ENCODE measurements at regions not wholly inside any gene's neighbourhood (a gene's known extent, or its start where the extent isn't known, plus 50 kb on each side); places are given as distances from the start of the nearest gene placed in this dataset.

DNA sequence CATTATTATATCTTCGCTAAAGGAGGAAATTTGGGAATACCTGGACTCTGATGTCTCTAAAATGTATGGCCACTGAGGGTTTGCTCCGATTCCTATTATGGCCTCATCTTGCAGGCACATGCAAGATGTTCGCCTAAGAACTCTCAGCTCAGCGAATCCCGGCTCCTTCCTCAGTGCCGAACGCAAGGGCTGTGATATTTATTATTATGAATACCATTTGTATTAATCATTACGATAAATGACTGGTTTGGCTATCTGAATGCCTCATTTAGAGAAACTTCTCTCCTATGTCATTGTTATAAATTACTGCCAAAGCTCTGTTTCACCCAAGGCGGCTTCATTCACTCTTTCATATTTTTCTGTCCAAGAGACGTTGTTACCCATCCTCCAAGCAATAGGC lies 369.7 kb upstream of the TSHZ3 start:
- POLR2A ChIA-PET = no interaction called here
- Histone ChIP-seq H3K4me3 (no peak overlapping the region), H3K4me1 (no peaks in the 10 kb centered on the region), H3K9me3 (peaks cover 13% of the 10 kb centered on the region; the same call in 1 of the 3 replicates), H3K4me2 (no peak overlapping the region), H3K27ac (no peak overlapping the region)
- WGBS (ENCODE audit: missing lambda C conversion rate) = 26% methylated on average over 10 of the region's 10 CpGs
- CTCF ChIA-PET = no interaction called here
- ATAC-seq (no peak), DNase-seq (ENCODE audit: low read depth in 1 of 2, low spot score in 1 of 2) (no peak), FAIRE-seq (no peak)
- TF ChIP-seq NR3C1 (IDR thresholded peaks at IDR 0.05) = no peak
- TF ChIP-seq, protein P1, sequence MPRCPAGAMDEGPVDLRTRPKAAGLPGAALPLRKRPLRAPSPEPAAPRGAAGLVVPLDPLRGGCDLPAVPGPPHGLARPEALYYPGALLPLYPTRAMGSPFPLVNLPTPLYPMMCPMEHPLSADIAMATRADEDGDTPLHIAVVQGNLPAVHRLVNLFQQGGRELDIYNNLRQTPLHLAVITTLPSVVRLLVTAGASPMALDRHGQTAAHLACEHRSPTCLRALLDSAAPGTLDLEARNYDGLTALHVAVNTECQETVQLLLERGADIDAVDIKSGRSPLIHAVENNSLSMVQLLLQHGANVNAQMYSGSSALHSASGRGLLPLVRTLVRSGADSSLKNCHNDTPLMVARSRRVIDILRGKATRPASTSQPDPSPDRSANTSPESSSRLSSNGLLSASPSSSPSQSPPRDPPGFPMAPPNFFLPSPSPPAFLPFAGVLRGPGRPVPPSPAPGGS (IDR thresholded peaks at IDR 0.05) = no peak
- no peak for TF ChIP-seq EP300 (IDR thresholded peaks at IDR 0.05)
- TF ChIP-seq FOXS1 (CRISPR knock-in tag; IDR thresholded peaks at IDR 0.05) = no peak

- Histone ChIP-seq H3K4me1 (no peaks in the 10 kb centered on the region), H3K4me3 (no peak overlapping the region), H3K27ac (no peak overlapping the region), H3K4me2 (no peak overlapping the region), H3K9me3 (0 out of 3 replicates have a peak, but pooled peaks cover 5% of the 10 kb centered on the region)
- TF ChIP-seq SMC3 (IDR thresholded peaks at IDR 0.05) (no peak), JUN (IDR thresholded peaks at IDR 0.05) (no peak), HOXB5 (CRISPR knock-in tag; IDR thresholded peaks at IDR 0.05) (no peak), POLR2A (IDR thresholded peaks at IDR 0.05; ENCODE audit: low read length) (no peak), ELK1 (IDR thresholded peaks at IDR 0.05; ENCODE audit: low read depth, low read length) (no peak), TP53 (CRISPR knock-in tag; IDR thresholded peaks at IDR 0.05) (no peak), NR3C1 (IDR thresholded peaks at IDR 0.05) (no peak), KDM5A (IDR thresholded peaks at IDR 0.05) (no peak), HEYL (CRISPR knock-in tag; IDR thresholded peaks at IDR 0.05) (no peak), GATA3 (IDR thresholded peaks at IDR 0.05; ENCODE audit: borderline replicate concordance) (no peak)
- TF ChIP-seq, protein P2, sequence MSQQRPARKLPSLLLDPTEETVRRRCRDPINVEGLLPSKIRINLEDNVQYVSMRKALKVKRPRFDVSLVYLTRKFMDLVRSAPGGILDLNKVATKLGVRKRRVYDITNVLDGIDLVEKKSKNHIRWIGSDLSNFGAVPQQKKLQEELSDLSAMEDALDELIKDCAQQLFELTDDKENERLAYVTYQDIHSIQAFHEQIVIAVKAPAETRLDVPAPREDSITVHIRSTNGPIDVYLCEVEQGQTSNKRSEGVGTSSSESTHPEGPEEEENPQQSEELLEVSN (IDR thresholded peaks at IDR 0.05; ENCODE audit: borderline replicate concordance, low read depth) = no peak
- DNase-seq (ENCODE audit: low read depth in 1 of 2, low spot score in 1 of 2) = no peak
- peak; percentile 90 for FAIRE-seq
- ATAC-seq = no peak
- ChIA-PET CTCF (interaction anchor here (0.8 kb wide), 1 partner anchor 502 kb away, joined by 3 read pairs; no protein-coding TSS in a partner anchor), POLR2A (no interaction called here)
- WGBS (ENCODE audit: missing lambda C conversion rate) = 0% methylated on average over 1 of the region's 1 CpG
These were observed 373.9 kb upstream of the TSHZ3 start for GRCh38 chr19:31723101-31723500.

- FAIRE-seq (no peak), DNase-seq (ENCODE audit: low read depth in 1 of 2, low spot score in 1 of 2) (no peak), ATAC-seq (no peak)
- POLR2A ChIA-PET = no interaction called here
- CTCF ChIA-PET = no interaction called here
- WGBS (ENCODE audit: missing lambda C conversion rate) = 10% methylated on average over 3 of the region's 3 CpGs
- Histone ChIP-seq H3K4me3 (no peak overlapping the region), H3K4me1 (no peaks in the 10 kb centered on the region), H3K4me2 (no peak overlapping the region), H3K9me3 (0 out of 3 replicates have a peak, but pooled peaks cover 2% of the 10 kb centered on the region), H3K27ac (no peak overlapping the region)
- no peak for TF ChIP-seq EHMT2 (IDR thresholded peaks at IDR 0.05; ENCODE audit: low read depth)
- no peak for TF ChIP-seq ATOH8 (CRISPR knock-in tag; IDR thresholded peaks at IDR 0.05; ENCODE audit: low read depth)
- TF ChIP-seq MYC (IDR thresholded peaks at IDR 0.05; ENCODE audit: borderline replicate concordance, low read length) = no peak
- TF ChIP-seq, protein P1 (IDR thresholded peaks at IDR 0.05) = no peak
- TF ChIP-seq, protein P3, sequence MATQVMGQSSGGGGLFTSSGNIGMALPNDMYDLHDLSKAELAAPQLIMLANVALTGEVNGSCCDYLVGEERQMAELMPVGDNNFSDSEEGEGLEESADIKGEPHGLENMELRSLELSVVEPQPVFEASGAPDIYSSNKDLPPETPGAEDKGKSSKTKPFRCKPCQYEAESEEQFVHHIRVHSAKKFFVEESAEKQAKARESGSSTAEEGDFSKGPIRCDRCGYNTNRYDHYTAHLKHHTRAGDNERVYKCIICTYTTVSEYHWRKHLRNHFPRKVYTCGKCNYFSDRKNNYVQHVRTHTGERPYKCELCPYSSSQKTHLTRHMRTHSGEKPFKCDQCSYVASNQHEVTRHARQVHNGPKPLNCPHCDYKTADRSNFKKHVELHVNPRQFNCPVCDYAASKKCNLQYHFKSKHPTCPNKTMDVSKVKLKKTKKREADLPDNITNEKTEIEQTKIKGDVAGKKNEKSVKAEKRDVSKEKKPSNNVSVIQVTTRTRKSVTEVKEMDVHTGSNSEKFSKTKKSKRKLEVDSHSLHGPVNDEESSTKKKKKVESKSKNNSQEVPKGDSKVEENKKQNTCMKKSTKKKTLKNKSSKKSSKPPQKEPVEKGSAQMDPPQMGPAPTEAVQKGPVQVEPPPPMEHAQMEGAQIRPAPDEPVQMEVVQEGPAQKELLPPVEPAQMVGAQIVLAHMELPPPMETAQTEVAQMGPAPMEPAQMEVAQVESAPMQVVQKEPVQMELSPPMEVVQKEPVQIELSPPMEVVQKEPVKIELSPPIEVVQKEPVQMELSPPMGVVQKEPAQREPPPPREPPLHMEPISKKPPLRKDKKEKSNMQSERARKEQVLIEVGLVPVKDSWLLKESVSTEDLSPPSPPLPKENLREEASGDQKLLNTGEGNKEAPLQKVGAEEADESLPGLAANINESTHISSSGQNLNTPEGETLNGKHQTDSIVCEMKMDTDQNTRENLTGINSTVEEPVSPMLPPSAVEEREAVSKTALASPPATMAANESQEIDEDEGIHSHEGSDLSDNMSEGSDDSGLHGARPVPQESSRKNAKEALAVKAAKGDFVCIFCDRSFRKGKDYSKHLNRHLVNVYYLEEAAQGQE (IDR thresholded peaks at IDR 0.05) = no peak
- no peak for TF ChIP-seq BHLHE40 (IDR thresholded peaks at IDR 0.05; ENCODE audit: low read depth, low read length)
- TF ChIP-seq TFCP2L1 (CRISPR knock-in tag; IDR thresholded peaks at IDR 0.05) = no peak
- TF ChIP-seq HES2 (IDR thresholded peaks at IDR 0.05) = no peak
- no peak for TF ChIP-seq ELK1 (IDR thresholded peaks at IDR 0.05; ENCODE audit: low read depth, low read length)
- TF ChIP-seq HDAC2 (IDR thresholded peaks at IDR 0.05) = no peak
- no peak for TF ChIP-seq NR3C1 (IDR thresholded peaks at IDR 0.05)
- TF ChIP-seq CHD4 (IDR thresholded peaks at IDR 0.05; ENCODE audit: borderline replicate concordance) = no peak
- no peak for TF ChIP-seq CHD2 (IDR thresholded peaks at IDR 0.05; ENCODE audit: low read length, partially characterized antibody)
- no peak for TF ChIP-seq KDM1A (IDR thresholded peaks at IDR 0.05; ENCODE audit: low read depth)
- no peak for TF ChIP-seq TP53 (CRISPR knock-in tag; IDR thresholded peaks at IDR 0.05)
These were observed 375.8 kb upstream of the TSHZ3 start for GRCh38 chr19:31725051-31725450.

All from A549 (cell line).